H9 (cell line): ENCODE measurements at regions not wholly inside any gene's neighbourhood (a gene's known extent, or its start where the extent isn't known, plus 50 kb on each side); places are given as distances from the start of the nearest gene placed in this dataset.

ENCODE experiments used
- DNase-seq: peaks from one replicate; pipeline ENCODE4 v3.0.0-alpha.2; 2017
- H2AFZ ChIP-seq: one replicate; pipeline ENCODE4 v1.6.1; 2013; ENCODE audit warnings: mild to moderate bottlenecking, low read length, control low read depth, moderate library complexity
- H2AK5ac ChIP-seq: 2 replicates; pipeline ENCODE4 v1.6.1; 2013; ENCODE audit warnings: low read length, control low read depth, mixed read lengths; ENCODE audit not compliant: insufficient read length
- H2BK120ac ChIP-seq: one replicate; pipeline ENCODE4 v1.6.1; 2013; ENCODE audit warnings: low read depth, mild to moderate bottlenecking, low read length, control low read depth, inconsistent platforms; ENCODE audit not compliant: poor library complexity, severe bottlenecking
- H2BK12ac ChIP-seq: 2 replicates; pipeline ENCODE4 v1.6.1; 2013; ENCODE audit warnings: low read length, control low read depth, mixed read lengths, low read depth; ENCODE audit not compliant: insufficient read length
- H2BK15ac ChIP-seq: 2 replicates; pipeline ENCODE4 v1.6.1; 2013; ENCODE audit warnings: low read depth, low read length, control low read depth
- H2BK20ac ChIP-seq: one replicate; pipeline ENCODE4 v1.6.1; 2013; ENCODE audit warnings: low read depth, mild to moderate bottlenecking, low read length, control low read depth, inconsistent platforms; ENCODE audit not compliant: poor library complexity, severe bottlenecking
- H2BK5ac ChIP-seq: 2 replicates; pipeline ENCODE4 v1.6.1; 2013; ENCODE audit warnings: low read length, control low read depth, mixed read lengths; ENCODE audit not compliant: insufficient read length
- H3K14ac ChIP-seq: 2 replicates; pipeline ENCODE4 v1.6.1; 2013; ENCODE audit warnings: low read length, control low read depth; ENCODE audit not compliant: insufficient read depth
- H3K18ac ChIP-seq: 2 replicates; pipeline ENCODE4 v1.6.1; 2013; ENCODE audit warnings: low read depth, mild to moderate bottlenecking, mixed read lengths, low read length, control low read depth; ENCODE audit not compliant: insufficient read length
- H3K23ac ChIP-seq: 2 replicates; pipeline ENCODE4 v1.6.1; 2013; ENCODE audit warnings: low read length, control low read depth, mixed read lengths, low read depth; ENCODE audit not compliant: insufficient read length
- H3K23me2 ChIP-seq: 2 replicates; pipeline ENCODE4 v1.6.1; 2013; ENCODE audit warnings: low read depth, mild to moderate bottlenecking, mixed read lengths, low read length, control low read depth; ENCODE audit not compliant: insufficient read length, poor library complexity, severe bottlenecking
- H3K27ac ChIP-seq: 2 replicates; pipeline ENCODE4 v1.5.1; 2013; ENCODE audit warnings: low read length, control low read depth, mixed read lengths, low read depth; ENCODE audit not compliant: insufficient read length
- H3K27me3 ChIP-seq: 2 replicates; pipeline ENCODE4 v1.6.1; 2013; ENCODE audit warnings: low read length, control low read depth, inconsistent platforms; ENCODE audit not compliant: insufficient read depth
- H3K4ac ChIP-seq: 2 replicates; pipeline ENCODE4 v1.6.1; 2013; ENCODE audit warnings: low read depth, mild to moderate bottlenecking, control low read depth, inconsistent platforms, low read length, moderate library complexity
- H3K4me1 ChIP-seq: 2 replicates; pipeline ENCODE4 v1.6.1; 2013; ENCODE audit warnings: low read length, control low read depth, inconsistent platforms; ENCODE audit not compliant: insufficient read depth
- H3K4me2 ChIP-seq: 2 replicates; pipeline ENCODE4 v1.6.1; 2013; ENCODE audit warnings: low read length, control low read depth, mixed read lengths; ENCODE audit not compliant: insufficient read length, insufficient read depth
- H3K56ac ChIP-seq: 2 replicates; pipeline ENCODE4 v1.6.1; 2013; ENCODE audit warnings: low read depth, mild to moderate bottlenecking, mixed read lengths, low read length, control low read depth; ENCODE audit not compliant: insufficient read length
- H3K79me1 ChIP-seq: 2 replicates; pipeline ENCODE4 v1.6.1; 2013; ENCODE audit warnings: low read depth, mild to moderate bottlenecking, moderate library complexity, low read length, control low read depth, inconsistent platforms; ENCODE audit not compliant: insufficient read depth, poor library complexity, severe bottlenecking
- H3K79me2 ChIP-seq: 2 replicates; pipeline ENCODE4 v1.6.1; 2013; ENCODE audit warnings: low read length, control low read depth, inconsistent platforms; ENCODE audit not compliant: insufficient read depth
- H3K9ac ChIP-seq: 2 replicates; pipeline ENCODE4 v1.6.1; 2013; ENCODE audit warnings: low read length, control low read depth, mixed read lengths; ENCODE audit not compliant: insufficient read length; ENCODE audit errors: extremely low read depth
- H3K9me3 ChIP-seq: one replicate; pipeline ENCODE4 v1.6.1; 2013; ENCODE audit warnings: low read depth, low read length, inconsistent platforms; ENCODE audit not compliant: control insufficient read depth
- H3T11ph ChIP-seq: one replicate; pipeline ENCODE4 v1.6.1; 2013; ENCODE audit warnings: mild to moderate bottlenecking, low read length, control low read depth, inconsistent platforms
- H4K20me1 ChIP-seq: one replicate; pipeline ENCODE4 v1.6.1; 2013; ENCODE audit not compliant: control insufficient read depth, insufficient read length, insufficient read depth
- H4K5ac ChIP-seq: 2 replicates; pipeline ENCODE4 v1.6.1; 2013; ENCODE audit warnings: low read depth, mild to moderate bottlenecking, mixed read lengths, low read length, control low read depth; ENCODE audit not compliant: insufficient read length
- H4K8ac ChIP-seq: replicated peaks from 2 replicates; pipeline ENCODE4 v1.6.1; 2013; ENCODE audit warnings: low read length, control low read depth, mixed read lengths, low read depth; ENCODE audit not compliant: insufficient read length
- H4K91ac ChIP-seq: 2 replicates; pipeline ENCODE4 v1.6.1; 2013; ENCODE audit warnings: low read depth, mild to moderate bottlenecking, moderate library complexity, mixed read lengths, low read length, control low read depth; ENCODE audit not compliant: insufficient read length
- H3K27ac Mint-ChIP-seq, 3 experiments: 2 replicates in 2 of 3; 3 replicates in 1 of 3; pipeline ENCODE4 v1.8.0; 2020 to 2021; ENCODE audit warnings: mixed read lengths in 3 of 3, mild to moderate bottlenecking in 1 of 3, moderate library complexity in 1 of 3
- H3K27me3 Mint-ChIP-seq: 2 replicates; pipeline ENCODE4 v1.8.0; 2021; ENCODE audit warnings: low read depth, mild to moderate bottlenecking, moderate library complexity, mixed read lengths
- H3K36me3 Mint-ChIP-seq, 3 experiments: 2 replicates in 2 of 3; 3 replicates in 1 of 3; pipeline ENCODE4 v1.8.0; 2020 to 2021; ENCODE audit warnings: low read depth in 3 of 3, mixed read lengths in 3 of 3; ENCODE audit not compliant: insufficient read depth in 1 of 3
- H3K4me1 Mint-ChIP-seq, 2 experiments: 2 replicates each; pipeline ENCODE4 v1.8.0; 2020; ENCODE audit warnings: mixed read lengths in 2 of 2
- H3K4me3 Mint-ChIP-seq, 2 experiments: 2 replicates in 1 of 2; 3 replicates in 1 of 2; pipeline ENCODE4 v1.8.0; 2020 to 2021; ENCODE audit warnings: mild to moderate bottlenecking in 2 of 2, mixed read lengths in 2 of 2, moderate library complexity in 1 of 2
- H3K9me3 Mint-ChIP-seq, 2 experiments: 2 replicates in 1 of 2; 3 replicates in 1 of 2; pipeline ENCODE4 v1.8.0; 2020; ENCODE audit warnings: mild to moderate bottlenecking in 2 of 2, mixed read lengths in 2 of 2, moderate library complexity in 1 of 2
- WGBS: extraction: QIAGEN DNeasy Blood & Tissue Kit; methylation state at CpG from one replicate; pipeline ENCODE4 v1.1.7; 2013; ENCODE audit warnings: missing lambda C conversion rate, low lambda C conversion rate, mixed read lengths; ENCODE audit not compliant: insufficient read length; ENCODE audit errors: extremely low coverage; 5-methylcytosine and 5-hydroxymethylcytosine counted together
- TF ChIP-seq, protein P1 (sequence below): fragments of 200-600 bp; sonication (generic); conservative IDR thresholded peaks from 3 replicates; pipeline ENCODE4 v1.8.0; 2021; ENCODE audit warnings: antibody characterized with exemption, mild to moderate bottlenecking

DNA sequence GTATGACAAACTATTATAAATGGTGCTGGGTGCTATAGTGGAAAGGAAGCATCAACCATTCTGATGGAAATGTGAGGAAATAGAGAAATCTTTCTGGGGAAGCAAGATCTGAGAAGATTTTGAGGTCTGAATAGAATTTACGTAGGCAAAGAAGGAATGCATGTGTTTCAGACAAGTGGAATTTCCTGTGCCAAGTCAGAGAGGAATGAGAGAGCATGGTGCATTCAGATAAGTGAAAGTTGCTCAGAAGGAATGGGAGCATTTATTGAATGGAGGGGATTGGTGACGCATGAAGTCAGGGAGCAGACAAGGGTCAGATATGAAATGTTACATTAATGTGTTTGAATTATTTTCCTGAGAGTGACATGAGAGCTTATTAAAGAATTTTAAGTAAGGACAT, 725.5 kb downstream of the METTL15 start:
- Histone ChIP-seq H3T11ph (no peak overlapping the region), H2BK15ac (no peak overlapping the region), H2AK5ac (no peak overlapping the region), H3K4me2 (peak overlapping the region; percentile 37), H3K14ac (no peak overlapping the region), H3K9me3 (no peaks in the 10 kb centered on the region), H4K5ac (no peak overlapping the region), H4K8ac (no peak overlapping the region), H3K9ac (no peak overlapping the region), H3K27ac (no peak overlapping the region), H3K56ac (no peak overlapping the region), H4K91ac (no peak overlapping the region), H4K20me1 (no peaks in the 10 kb centered on the region), H2BK12ac (no peak overlapping the region), H3K23me2 (no peaks in the 10 kb centered on the region), H3K27me3 (no peaks in the 10 kb centered on the region), H2BK5ac (no peak overlapping the region), H3K79me1 (no peaks in the 10 kb centered on the region), H3K79me2 (no peaks in the 10 kb centered on the region), H3K23ac (no peak overlapping the region), H2BK20ac (peak overlapping the region; percentile 93), H3K4me1 (peaks cover 10% of the 10 kb centered on the region), H2AFZ (peak overlapping the region; percentile 52), H3K4ac (no peak overlapping the region), H2BK120ac (no peak overlapping the region), H3K18ac (no peak overlapping the region)
- TF ChIP-seq, protein P1, sequence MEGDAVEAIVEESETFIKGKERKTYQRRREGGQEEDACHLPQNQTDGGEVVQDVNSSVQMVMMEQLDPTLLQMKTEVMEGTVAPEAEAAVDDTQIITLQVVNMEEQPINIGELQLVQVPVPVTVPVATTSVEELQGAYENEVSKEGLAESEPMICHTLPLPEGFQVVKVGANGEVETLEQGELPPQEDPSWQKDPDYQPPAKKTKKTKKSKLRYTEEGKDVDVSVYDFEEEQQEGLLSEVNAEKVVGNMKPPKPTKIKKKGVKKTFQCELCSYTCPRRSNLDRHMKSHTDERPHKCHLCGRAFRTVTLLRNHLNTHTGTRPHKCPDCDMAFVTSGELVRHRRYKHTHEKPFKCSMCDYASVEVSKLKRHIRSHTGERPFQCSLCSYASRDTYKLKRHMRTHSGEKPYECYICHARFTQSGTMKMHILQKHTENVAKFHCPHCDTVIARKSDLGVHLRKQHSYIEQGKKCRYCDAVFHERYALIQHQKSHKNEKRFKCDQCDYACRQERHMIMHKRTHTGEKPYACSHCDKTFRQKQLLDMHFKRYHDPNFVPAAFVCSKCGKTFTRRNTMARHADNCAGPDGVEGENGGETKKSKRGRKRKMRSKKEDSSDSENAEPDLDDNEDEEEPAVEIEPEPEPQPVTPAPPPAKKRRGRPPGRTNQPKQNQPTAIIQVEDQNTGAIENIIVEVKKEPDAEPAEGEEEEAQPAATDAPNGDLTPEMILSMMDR, result no peak
- no CpG with 5 or more reads among the region's 2 CpGs for WGBS
- no peak for DNase-seq
- no peaks in the 10 kb centered on the region for H3K9me3 Mint-ChIP-seq
- H3K4me1 Mint-ChIP-seq, result peaks cover 30 to 39% of the 10 kb centered on the region in 2 experiments
- H3K4me3 Mint-ChIP-seq, result no peak overlapping the region
- peak overlapping the region in 2 of 3 experiments; percentile 10; a peak in 2 of 7 replicates for H3K27ac Mint-ChIP-seq
- H3K36me3 Mint-ChIP-seq, result no peaks in the 10 kb centered on the region; a peak in 1 of 7 replicates
- H3K27me3 Mint-ChIP-seq, result no peaks in the 10 kb centered on the region
